Fibroblast of lung (primary cell): ENCODE measurements at regions not wholly inside any gene's neighbourhood (a gene's known extent, or its start where the extent isn't known, plus 50 kb on each side); places are given as distances from the start of the nearest gene placed in this dataset.

Experiments used
- CTCF ChIP-seq, 2 donors: IDR thresholded peaks in 1 of 2; conservative IDR thresholded peaks in 1 of 2; 1 replicate in 1 of 2; 2 replicates in 1 of 2; pipeline ENCODE4 v1.5.1; 2011 to 2012; ENCODE audit warnings: low read length in 2 of 2, control low read depth in 1 of 2, inconsistent platforms in 1 of 2, low read depth in 1 of 2, mild to moderate bottlenecking in 1 of 2
- EZH2 ChIP-seq: IDR thresholded peaks from 2 replicates; pipeline ENCODE4 v1.5.1; 2012; ENCODE audit warnings: low read length, control low read depth, mild to moderate bottlenecking; ENCODE audit errors: missing control alignments

- TF ChIP-seq CTCF (conservative IDR thresholded peaks at IDR 0.05 in 1 of 2, IDR thresholded peaks at IDR 0.05 in 1 of 2; ENCODE audit: low read depth in 1 of 2, low read length in 2 of 2), result no peak
- no peak for TF ChIP-seq EZH2
Observed at GRCh38 chr3:182388506-182388905, 404.8 kb upstream of the ATP11B start.
